Type B pancreatic cell (in vitro differentiated cells): ENCODE measurements at regions not wholly inside any gene's neighbourhood (a gene's known extent, or its start where the extent isn't known, plus 50 kb on each side); places are given as distances from the start of the nearest gene placed in this dataset.

Experiments
- DNase-seq: peaks from one replicate; pipeline ENCODE4 v3.0.0; 2021; ENCODE audit warnings: mixed read lengths; ENCODE audit not compliant: unreplicated experiment; ENCODE audit errors: extremely low spot score
- H3K27ac Mint-ChIP-seq: 2 replicates; pipeline ENCODE4 v1.8.0; 2021; ENCODE audit warnings: mild to moderate bottlenecking, mixed read lengths
- H3K27me3 Mint-ChIP-seq: 2 replicates; pipeline ENCODE4 v1.8.0; 2021; ENCODE audit warnings: mixed read lengths
- H3K36me3 Mint-ChIP-seq: 2 replicates; pipeline ENCODE4 v1.8.0; 2021; ENCODE audit warnings: mixed read lengths
- H3K4me1 Mint-ChIP-seq: one replicate; pipeline ENCODE4 v1.8.0; 2021; ENCODE audit warnings: mixed read lengths; ENCODE audit not compliant: unreplicated experiment
- H3K4me3 Mint-ChIP-seq: 2 replicates; pipeline ENCODE4 v1.8.0; 2021; ENCODE audit warnings: mild to moderate bottlenecking, mixed read lengths
- H3K9me3 Mint-ChIP-seq: 2 replicates; pipeline ENCODE4 v1.8.0; 2021; ENCODE audit warnings: mixed read lengths
- CTCF ChIP-seq: fragments of 200-600 bp; sonication (generic); conservative IDR thresholded peaks from 2 replicates; pipeline ENCODE4 v1.5.0; 2021; ENCODE audit warnings: antibody characterized with exemption, mild to moderate bottlenecking

GRCh38 chr6:131414956-131415355 is 158.1 kb upstream of the ARG1 start:
- Mint-ChIP-seq H3K27me3 (no peaks in the 10 kb centered on the region), H3K36me3 (no peaks in the 10 kb centered on the region), H3K4me3 (no peak overlapping the region), H3K27ac (no peak overlapping the region), H3K9me3 (no peaks in the 10 kb centered on the region), H3K4me1 (peaks cover 7% of the 10 kb centered on the region)
- no peak for DNase-seq
- no peak for TF ChIP-seq CTCF

- H3K27me3 Mint-ChIP-seq, result no peaks in the 10 kb centered on the region
- H3K4me1 Mint-ChIP-seq, result no peaks in the 10 kb centered on the region
- no peak overlapping the region for H3K4me3 Mint-ChIP-seq
- TF ChIP-seq CTCF, result no peak
- H3K9me3 Mint-ChIP-seq, result no peaks in the 10 kb centered on the region
- no peak overlapping the region for H3K27ac Mint-ChIP-seq
- no peak for DNase-seq
- no peaks in the 10 kb centered on the region for H3K36me3 Mint-ChIP-seq
These were observed 154.6 kb upstream of the ARG1 start for GRCh38 chr6:131418441-131418840.

GRCh38 chr6:131419702-131420101 is 153.3 kb upstream of the ARG1 start:
- Mint-ChIP-seq H3K27ac (no peak overlapping the region), H3K4me1 (no peaks in the 10 kb centered on the region), H3K4me3 (no peak overlapping the region), H3K36me3 (no peaks in the 10 kb centered on the region), H3K27me3 (no peaks in the 10 kb centered on the region), H3K9me3 (no peaks in the 10 kb centered on the region)
- TF ChIP-seq CTCF, result no peak
- DNase-seq, result no peak

- no peaks in the 10 kb centered on the region for H3K27me3 Mint-ChIP-seq
- no peaks in the 10 kb centered on the region for H3K4me1 Mint-ChIP-seq
- no peak overlapping the region for H3K27ac Mint-ChIP-seq
- no peak for DNase-seq
- no peaks in the 10 kb centered on the region for H3K36me3 Mint-ChIP-seq
- no peak for TF ChIP-seq CTCF
- peaks cover 7% of the 10 kb centered on the region for H3K9me3 Mint-ChIP-seq
- no peak overlapping the region for H3K4me3 Mint-ChIP-seq
These were observed 149.0 kb upstream of the ARG1 start for GRCh38 chr6:131424016-131424415.

GRCh38 chr6:131424475-131424874 is 148.6 kb upstream of the ARG1 start:
- H3K27me3 Mint-ChIP-seq, result no peaks in the 10 kb centered on the region
- peaks cover 10% of the 10 kb centered on the region for H3K9me3 Mint-ChIP-seq
- no peak overlapping the region for H3K4me3 Mint-ChIP-seq
- DNase-seq, result no peak
- no peaks in the 10 kb centered on the region for H3K36me3 Mint-ChIP-seq
- TF ChIP-seq CTCF, result no peak
- H3K27ac Mint-ChIP-seq, result no peak overlapping the region
- no peaks in the 10 kb centered on the region for H3K4me1 Mint-ChIP-seq

DNA sequence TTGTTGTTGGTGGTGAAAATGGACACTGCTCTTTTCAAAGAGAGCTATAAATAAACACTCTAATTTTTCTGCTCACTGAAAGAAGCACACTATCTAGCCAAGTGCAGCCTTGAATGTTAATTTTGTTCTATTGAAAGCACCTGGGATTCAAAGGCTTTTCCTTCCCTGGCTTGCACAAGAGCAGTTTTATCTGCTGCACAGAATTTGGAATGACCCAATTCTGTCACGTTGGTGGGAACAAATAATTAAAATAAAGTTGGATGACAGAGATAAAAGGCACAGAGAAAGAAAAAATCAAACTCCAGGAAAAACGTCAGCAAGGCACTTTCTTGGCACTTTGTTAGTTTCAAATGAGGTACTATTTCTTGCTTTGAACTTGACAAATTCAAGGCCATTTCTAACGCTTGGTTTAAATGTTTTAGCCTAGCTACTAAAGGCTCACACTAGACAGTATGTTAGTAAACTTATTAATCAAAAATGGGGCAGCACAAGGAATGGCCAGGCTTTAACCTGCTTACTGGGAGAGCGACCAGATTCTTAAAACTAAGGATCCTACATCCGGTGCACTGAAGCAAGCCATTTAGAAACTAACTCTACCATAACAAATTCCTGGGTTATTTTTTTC is 145.5 kb upstream of the ARG1 start:
- H3K27me3 Mint-ChIP-seq, result no peaks in the 10 kb centered on the region
- DNase-seq, result no peak
- no peak overlapping the region for H3K27ac Mint-ChIP-seq
- H3K36me3 Mint-ChIP-seq, result no peaks in the 10 kb centered on the region
- H3K9me3 Mint-ChIP-seq, result peaks cover 10% of the 10 kb centered on the region
- no peak overlapping the region for H3K4me3 Mint-ChIP-seq
- H3K4me1 Mint-ChIP-seq, result no peaks in the 10 kb centered on the region
- no peak for TF ChIP-seq CTCF
